B cell (primary cell): ENCODE measurements at regions not wholly inside any gene's neighbourhood (a gene's known extent, or its start where the extent isn't known, plus 50 kb on each side); places are given as distances from the start of the nearest gene placed in this dataset.
"Not testable (repeated sequence)": the region's sequence is repeated elsewhere in the genome, so short reads cannot be mapped to it uniquely, and the experiment has no call there.

Experiments
- ATAC-seq: fragments of 200-7000 bp; cut with Tn5 transposase; one replicate; pipeline ENCODE4 v1.10.0; 2021; ENCODE audit warnings: low read depth, mild to moderate bottlenecking, moderate number of reproducible peaks, moderate library complexity
- CTCF ChIA-PET: fragments of 350-600 bp; sonication (Branson Sonifier 250); formaldehyde crosslinking; loops from one replicate; lab custom pipeline; 2021; ENCODE audit warnings: antibody characterized with exemption, inconsistent platforms; lab: Charles Lee
- POLR2A ChIA-PET: fragments of 350-600 bp; sonication (Branson Sonifier 250); formaldehyde crosslinking; loops from one replicate; lab custom pipeline; 2021; ENCODE audit warnings: antibody characterized with exemption; lab: Charles Lee
- DNase-seq: peaks from one replicate; pipeline ENCODE4 v3.0.0; 2013
- H2AFZ ChIP-seq: 2 replicates; pipeline ENCODE4 v1.6.1; 2012; ENCODE audit warnings: mild to moderate bottlenecking, low read depth, low read length; ENCODE audit not compliant: insufficient read depth, poor library complexity, severe bottlenecking
- H3K27ac ChIP-seq, 2 donors: 1 replicate in 1 of 2; 2 replicates in 1 of 2; pipeline ENCODE4 v1.5.1; 2012 to 2013; ENCODE audit warnings: low read length in 2 of 2, mild to moderate bottlenecking in 2 of 2, moderate library complexity in 1 of 2
- H3K27me3 ChIP-seq, 4 experiments: fragments of 200-600 bp in 1 of 4; sonication (generic) in 1 of 4; replicated peaks in 1 of 4; 1 replicate in 2 of 4; 2 replicates in 2 of 4; pipeline versions ENCODE4 v1.6.1 to v1.7.0; 2013 to 2016; ENCODE audit warnings: low read length in 3 of 4, mild to moderate bottlenecking in 2 of 4, mixed read lengths in 1 of 4, moderate library complexity in 1 of 4; ENCODE audit not compliant: insufficient read depth in 4 of 4, control insufficient read depth in 3 of 4; ENCODE audit errors: control extremely low read depth in 1 of 4
- H3K36me3 ChIP-seq, 2 experiments: replicated peaks in 1 of 2; 1 replicate in 1 of 2; 2 replicates in 1 of 2; pipeline versions ENCODE4 v1.6.1 to v1.7.1; 2013; ENCODE audit warnings: low read length in 1 of 2; ENCODE audit not compliant: insufficient read depth in 2 of 2, control insufficient read depth in 1 of 2; ENCODE audit errors: control extremely low read depth in 1 of 2, extremely low read depth in 1 of 2
- H3K4me1 ChIP-seq, 2 donors: fragments of 200-600 bp in 1 of 2; sonication (generic) in 1 of 2; 1 replicate in 1 of 2; 2 replicates in 1 of 2; pipeline versions ENCODE4 v1.5.1 to v1.6.1; 2013 to 2017; ENCODE audit warnings: low read length in 2 of 2; ENCODE audit not compliant: control insufficient read depth in 2 of 2, insufficient read depth in 2 of 2
- H3K4me2 ChIP-seq: replicated peaks from 2 replicates; pipeline ENCODE3; 2012; ENCODE audit warnings: mild to moderate bottlenecking, low read depth, low read length; ENCODE audit not compliant: poor library complexity, severe bottlenecking
- H3K4me3 ChIP-seq, 5 experiments: fragments of 200-600 bp in 1 of 5; sonication (generic) in 1 of 5; 1 replicate in 3 of 5; 2 replicates in 2 of 5; pipeline versions ENCODE4 v1.5.1 to v1.7.0; 2011 to 2016; ENCODE audit warnings: low read length in 4 of 5, mild to moderate bottlenecking in 4 of 5, low read depth in 2 of 5, control low read depth in 1 of 5, moderate library complexity in 1 of 5; ENCODE audit not compliant: insufficient read depth in 1 of 5; ENCODE audit errors: control extremely low read depth in 1 of 5, extremely low read depth in 1 of 5
- H3K79me2 ChIP-seq: fragments of 200-600 bp; sonication (generic); one replicate; pipeline ENCODE4 v1.6.0; 2016; ENCODE audit warnings: low read length; ENCODE audit not compliant: control insufficient read depth, insufficient read depth
- H3K9ac ChIP-seq: fragments of 200-600 bp; sonication (generic); 2 replicates; pipeline ENCODE4 v1.6.1; 2017; ENCODE audit warnings: mild to moderate bottlenecking, low read length, moderate library complexity
- H3K9me3 ChIP-seq, 3 donors: one replicate each; pipeline versions ENCODE4 v1.6.1 to v1.7.1; 2013; ENCODE audit warnings: low read length in 2 of 3; ENCODE audit not compliant: control insufficient read depth in 2 of 3, insufficient read depth in 1 of 3; ENCODE audit errors: control extremely low read depth in 1 of 3
- H4K20me1 ChIP-seq: 2 replicates; pipeline ENCODE4 v1.6.0; 2012; ENCODE audit warnings: mild to moderate bottlenecking, low read length; ENCODE audit not compliant: insufficient read depth, control insufficient read depth, poor library complexity, severe bottlenecking
- H3K27ac Mint-ChIP-seq: one replicate; pipeline ENCODE4 v1.8.0; 2021; ENCODE audit warnings: mixed read lengths
- H3K27me3 Mint-ChIP-seq: one replicate; pipeline ENCODE4 v1.8.0; 2021; ENCODE audit warnings: mixed read lengths
- H3K4me1 Mint-ChIP-seq: one replicate; pipeline ENCODE4 v1.8.0; 2021; ENCODE audit warnings: mixed read lengths
- H3K4me3 Mint-ChIP-seq: one replicate; pipeline ENCODE4 v1.8.0; 2021; ENCODE audit warnings: mixed read lengths
- H3K9me3 Mint-ChIP-seq: one replicate; pipeline ENCODE4 v1.8.0; 2022; ENCODE audit warnings: mixed read lengths; ENCODE audit not compliant: insufficient read depth
- CTCF ChIP-seq: fragments of 200-600 bp; IDR thresholded peaks from one replicate; pipeline ENCODE4 v1.8.0; 2022; ENCODE audit warnings: antibody characterized with exemption, mild to moderate bottlenecking
- EZH2 ChIP-seq: IDR thresholded peaks from 2 replicates; pipeline ENCODE4 v1.6.1; 2012; ENCODE audit warnings: borderline replicate concordance, low read depth, mild to moderate bottlenecking, moderate library complexity, low read length; ENCODE audit not compliant: insufficient read depth, poor library complexity, severe bottlenecking
- WGBS: methylation state at CpG from one replicate; pipeline ENCODE4 v1.1.5; 2013; ENCODE audit warnings: missing lambda C conversion rate; ENCODE audit not compliant: insufficient coverage; 5-methylcytosine and 5-hydroxymethylcytosine counted together
- intact Hi-C: fragments of 100-400 bp; cut with micrococcal nuclease; formaldehyde crosslinking; loops from one replicate; pipeline ENCODE4 v1.10.0; 2022

GRCh38 chr20:30376430-30376766 is 881.1 kb upstream of the DEFB115 start:
- WGBS = 80% methylated on average over 14 of the region's 14 CpGs
- H3K9ac ChIP-seq = peak overlapping the region; percentile 59
- H3K4me1 ChIP-seq, H3K9me3 ChIP-seq, H3K27me3 Mint-ChIP-seq, CTCF ChIA-PET, H3K9me3 Mint-ChIP-seq, DNase-seq, POLR2A ChIA-PET, H3K27me3 ChIP-seq, H4K20me1 ChIP-seq, ATAC-seq, H3K79me2 ChIP-seq, H3K36me3 ChIP-seq: not testable (repeated sequence)
- Mint-ChIP-seq H3K4me3 (peak overlapping the region; percentile 98), H3K27ac (peak overlapping the region; percentile 80), H3K4me1 (peaks cover 21% of the 10 kb centered on the region)
- H3K27ac ChIP-seq = peak overlapping the region in 1 of 2 donors; percentile 49
- H2AFZ ChIP-seq = peak overlapping the region; percentile 76
- intact Hi-C loops = loop anchor here (2.0 kb wide), 1 partner anchor 92 kb away; no protein-coding TSS in a partner anchor
- peak overlapping the region in 4 of 5 experiments; percentile 65 to 76 (median 67) for H3K4me3 ChIP-seq
- H3K4me2 ChIP-seq = peak overlapping the region; percentile 52

DNA sequence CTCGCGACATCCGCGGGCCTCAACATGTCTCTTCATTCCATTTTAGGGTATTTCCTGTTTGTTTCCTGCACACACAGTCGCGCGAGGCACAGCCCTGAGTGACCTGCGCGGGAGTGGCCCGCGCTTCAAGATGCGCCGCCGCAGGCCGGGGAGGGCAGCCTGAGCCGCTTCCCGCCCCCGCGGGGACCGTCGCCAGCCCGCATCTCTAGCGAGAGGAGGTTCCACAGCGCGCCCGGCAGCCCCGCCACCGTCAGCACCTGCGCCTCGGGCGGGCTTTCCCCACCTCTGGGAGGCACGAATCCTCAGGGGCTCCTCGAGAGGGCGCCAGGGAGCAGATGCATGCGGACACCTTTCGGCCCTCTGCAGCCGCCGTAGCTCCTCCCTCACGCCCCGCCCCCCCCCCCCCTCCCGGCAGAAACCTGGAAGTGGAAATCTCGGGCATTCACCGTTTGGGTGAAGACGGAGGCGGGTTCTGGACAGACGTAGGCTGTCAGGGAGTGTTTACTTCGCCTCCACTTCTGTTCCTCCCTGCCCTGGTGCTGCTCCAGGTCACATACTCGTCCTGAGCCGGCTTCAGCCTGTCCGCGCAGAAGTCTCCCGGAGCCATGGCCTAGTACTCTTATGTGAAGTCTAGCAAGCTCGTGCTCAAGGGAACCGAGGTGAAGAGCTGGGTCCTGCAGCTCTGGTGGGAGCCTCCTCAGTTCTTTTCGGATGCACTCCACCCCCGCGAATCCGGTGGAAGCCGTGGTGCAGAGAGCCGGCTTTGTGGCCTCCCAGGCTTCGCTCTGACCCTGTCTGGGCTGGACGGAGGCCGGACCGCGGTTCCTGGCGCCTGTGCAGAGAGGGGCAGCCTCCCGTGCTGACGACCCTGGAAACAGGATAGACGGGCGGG is 880.5 kb upstream of the DEFB115 start:
- 24% methylated on average over 59 of the region's 70 CpGs for WGBS
- TF ChIP-seq EZH2 = no peak
- peak; percentile 74 for TF ChIP-seq CTCF
- H3K27ac ChIP-seq = peak overlapping the region; percentile 56 to 72

DNA sequence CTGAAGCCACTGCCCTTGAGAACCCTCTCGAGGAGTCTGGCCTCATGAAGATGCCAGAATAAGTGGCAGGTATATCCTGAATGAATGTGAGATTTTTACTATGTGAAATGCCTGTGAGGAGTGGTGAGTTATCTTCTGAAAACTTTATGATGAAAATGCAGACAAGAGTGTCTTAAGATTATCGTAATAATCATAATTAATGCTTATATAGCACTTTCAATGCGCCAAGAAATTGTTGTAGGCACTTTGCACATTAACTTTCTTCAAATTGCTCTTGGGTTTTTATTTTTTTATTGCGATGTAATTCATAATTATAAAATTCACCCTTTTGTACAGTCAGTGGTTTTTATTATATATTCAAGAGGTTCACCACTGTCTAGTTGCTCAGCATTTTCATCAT is 879.1 kb upstream of the DEFB115 start:
- H3K4me3 ChIP-seq, H3K4me1 ChIP-seq, H2AFZ ChIP-seq, H4K20me1 ChIP-seq, H3K27ac Mint-ChIP-seq, H3K9me3 ChIP-seq, CTCF ChIA-PET, DNase-seq, H3K9ac ChIP-seq, H3K27ac ChIP-seq, H3K4me2 ChIP-seq, POLR2A ChIA-PET, H3K9me3 Mint-ChIP-seq, H3K27me3 Mint-ChIP-seq, H3K79me2 ChIP-seq, intact Hi-C loops, H3K36me3 ChIP-seq, H3K27me3 ChIP-seq, ATAC-seq: not testable (repeated sequence)
- Mint-ChIP-seq H3K4me3 (peak overlapping the region; percentile 98), H3K4me1 (peaks cover 30% of the 10 kb centered on the region)
- WGBS = no CpG with 5 or more reads among the region's 4 CpGs

More for the DNA sequence above, 880.5 kb upstream of the DEFB115 start:
- POLR2A ChIA-PET = interaction anchor here (0.7 kb wide), 1 partner anchor 86 kb away, joined by 3 read pairs; no protein-coding TSS in a partner anchor
- H3K4me1 Mint-ChIP-seq = peaks cover 25% of the 10 kb centered on the region
- no peaks in the 10 kb centered on the region for H4K20me1 ChIP-seq
- intact Hi-C loops = loop anchor here (2.0 kb wide), 1 partner anchor 92 kb away; no protein-coding TSS in a partner anchor
- H3K4me3 Mint-ChIP-seq = peak overlapping the region; percentile 98
- no peaks in the 10 kb centered on the region for H3K36me3 ChIP-seq
- H3K27me3 ChIP-seq = no peaks in the 10 kb centered on the region
- peak overlapping the region; percentile 79 for H3K9ac ChIP-seq
- CTCF ChIA-PET = interaction anchor here (0.8 kb wide), 1 partner anchor 87 kb away, joined by 3 read pairs; no protein-coding TSS in a partner anchor
- H3K4me2 ChIP-seq = peak overlapping the region; percentile 52
- no peaks in the 10 kb centered on the region for H3K79me2 ChIP-seq
- peak; percentile 93 for DNase-seq
- peak overlapping the region; percentile 76 for H2AFZ ChIP-seq
- H3K9me3 Mint-ChIP-seq = peaks cover 6% of the 10 kb centered on the region
- H3K4me3 ChIP-seq = peak overlapping the region; percentile 44 to 76 (median 67)
- peak overlapping the region; percentile 97 for H3K27ac Mint-ChIP-seq
- H3K4me1 ChIP-seq = peaks cover 0 to 4% of the 10 kb centered on the region in 2 donors
- ATAC-seq = peak; percentile 92
- H3K9me3 ChIP-seq = peaks cover 0 to 9% (median 0%) of the 10 kb centered on the region in 3 donors
- no peaks in the 10 kb centered on the region for H3K27me3 Mint-ChIP-seq
